DND-41 (cell line): ENCODE measurements at regions not wholly inside any gene's neighbourhood (a gene's known extent, or its start where the extent isn't known, plus 50 kb on each side); places are given as distances from the start of the nearest gene placed in this dataset.

Experiments
- ATAC-seq: fragments of 200-7000 bp; cut with Tn5 transposase; 3 replicates; pipeline ENCODE4 v1.9.1; 2021; ENCODE audit warnings: low read depth; ENCODE audit not compliant: insufficient read depth
- DNase-seq: peaks from one replicate; pipeline ENCODE4 v3.0.0-alpha.2; 2020
- H2AFZ ChIP-seq: 2 replicates; pipeline ENCODE4 v1.6.0; 2012; ENCODE audit warnings: low read depth, low read length
- H3K27ac ChIP-seq: 2 replicates; pipeline ENCODE4 v1.5.1; 2012; ENCODE audit warnings: low read length, inconsistent platforms
- H3K27me3 ChIP-seq: fragments of 200-600 bp; sonication (generic); 2 replicates; pipeline ENCODE4 v1.6.0; 2012; ENCODE audit warnings: low read length, mild to moderate bottlenecking, inconsistent platforms; ENCODE audit not compliant: insufficient read depth, poor library complexity
- H3K36me3 ChIP-seq: 2 replicates; pipeline ENCODE4 v1.5.1; 2012; ENCODE audit warnings: low read length, inconsistent platforms; ENCODE audit not compliant: insufficient read depth
- H3K4me1 ChIP-seq: 2 replicates; pipeline ENCODE4 v1.5.1; 2012; ENCODE audit warnings: mild to moderate bottlenecking, low read length; ENCODE audit not compliant: insufficient read depth
- H3K4me2 ChIP-seq: 2 replicates; pipeline ENCODE4 v1.6.0; 2012; ENCODE audit warnings: mild to moderate bottlenecking, moderate library complexity, low read length, inconsistent platforms; ENCODE audit not compliant: insufficient read depth
- H3K4me3 ChIP-seq, 2 experiments: fragments of 200-600 bp in 1 of 2; shearing (Covaris generic) in 1 of 2; 2 replicates each; pipeline ENCODE4 v1.5.1; 2012 to 2016; ENCODE audit warnings: inconsistent platforms in 2 of 2, low read length in 2 of 2, mild to moderate bottlenecking in 2 of 2, low read depth in 1 of 2, moderate library complexity in 1 of 2
- H3K79me2 ChIP-seq: 2 replicates; pipeline ENCODE4 v1.6.0; 2012; ENCODE audit warnings: low read length, inconsistent platforms; ENCODE audit not compliant: insufficient read depth
- H3K9ac ChIP-seq: 2 replicates; pipeline ENCODE4 v1.6.0; 2012; ENCODE audit warnings: low read depth, mild to moderate bottlenecking, inconsistent platforms, low read length, moderate library complexity
- H3K9me3 ChIP-seq: 2 replicates; pipeline ENCODE4 v1.5.1; 2012; ENCODE audit warnings: low read length, moderate library complexity, mild to moderate bottlenecking, inconsistent platforms; ENCODE audit not compliant: insufficient read depth, severe bottlenecking
- H4K20me1 ChIP-seq: 2 replicates; pipeline ENCODE4 v1.6.0; 2012; ENCODE audit warnings: low read length; ENCODE audit not compliant: insufficient read depth
- EZH2 ChIP-seq: IDR thresholded peaks from 3 replicates; pipeline ENCODE4 v1.6.1; 2012; ENCODE audit warnings: borderline replicate concordance, low read depth, mild to moderate bottlenecking, moderate library complexity, low read length, inconsistent platforms; ENCODE audit not compliant: severe bottlenecking
- TF ChIP-seq, protein P1 (sequence below): IDR thresholded peaks from 2 replicates; pipeline ENCODE4 v1.5.1; 2012; ENCODE audit warnings: borderline replicate concordance, low read length, moderate library complexity, mild to moderate bottlenecking; ENCODE audit not compliant: poor library complexity, severe bottlenecking; ENCODE audit errors: extremely low read depth

DNA sequence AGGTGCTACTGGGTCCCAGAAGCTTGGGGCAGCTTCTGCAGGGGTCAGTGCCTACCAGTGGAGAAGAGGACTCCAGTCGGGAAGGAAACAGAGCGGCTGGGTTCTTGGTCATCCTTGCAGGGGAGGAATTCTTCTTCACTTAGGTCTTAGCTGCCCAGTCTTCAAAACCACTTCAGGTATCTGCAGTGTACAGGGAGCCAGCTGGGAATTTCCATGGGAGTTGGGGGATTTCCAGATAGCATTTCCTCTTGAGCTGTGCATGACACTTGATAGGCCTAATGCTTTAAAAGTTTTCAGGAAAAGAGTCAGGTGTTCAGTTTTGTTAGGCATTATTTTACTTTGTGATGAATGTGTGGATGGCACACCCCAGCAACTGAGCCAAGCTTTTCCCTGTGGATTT is 58.1 kb upstream of the ENPP6 start:
- ATAC-seq (no peak), DNase-seq (no peak)
- H2AFZ ChIP-seq: no peak overlapping the region
- H3K4me1 ChIP-seq: no peaks in the 10 kb centered on the region
- no peak overlapping the region for H3K9ac ChIP-seq
- peaks cover 4% of the 10 kb centered on the region for H3K27me3 ChIP-seq
- no peaks in the 10 kb centered on the region for H3K9me3 ChIP-seq
- H3K27ac ChIP-seq: no peak overlapping the region
- H3K79me2 ChIP-seq: no peaks in the 10 kb centered on the region
- H3K4me2 ChIP-seq: no peak overlapping the region
- TF ChIP-seq, protein P1, sequence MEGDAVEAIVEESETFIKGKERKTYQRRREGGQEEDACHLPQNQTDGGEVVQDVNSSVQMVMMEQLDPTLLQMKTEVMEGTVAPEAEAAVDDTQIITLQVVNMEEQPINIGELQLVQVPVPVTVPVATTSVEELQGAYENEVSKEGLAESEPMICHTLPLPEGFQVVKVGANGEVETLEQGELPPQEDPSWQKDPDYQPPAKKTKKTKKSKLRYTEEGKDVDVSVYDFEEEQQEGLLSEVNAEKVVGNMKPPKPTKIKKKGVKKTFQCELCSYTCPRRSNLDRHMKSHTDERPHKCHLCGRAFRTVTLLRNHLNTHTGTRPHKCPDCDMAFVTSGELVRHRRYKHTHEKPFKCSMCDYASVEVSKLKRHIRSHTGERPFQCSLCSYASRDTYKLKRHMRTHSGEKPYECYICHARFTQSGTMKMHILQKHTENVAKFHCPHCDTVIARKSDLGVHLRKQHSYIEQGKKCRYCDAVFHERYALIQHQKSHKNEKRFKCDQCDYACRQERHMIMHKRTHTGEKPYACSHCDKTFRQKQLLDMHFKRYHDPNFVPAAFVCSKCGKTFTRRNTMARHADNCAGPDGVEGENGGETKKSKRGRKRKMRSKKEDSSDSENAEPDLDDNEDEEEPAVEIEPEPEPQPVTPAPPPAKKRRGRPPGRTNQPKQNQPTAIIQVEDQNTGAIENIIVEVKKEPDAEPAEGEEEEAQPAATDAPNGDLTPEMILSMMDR: no peak
- no peak for TF ChIP-seq EZH2
- no peaks in the 10 kb centered on the region for H4K20me1 ChIP-seq
- H3K4me3 ChIP-seq: no peak overlapping the region
- H3K36me3 ChIP-seq: no peaks in the 10 kb centered on the region

DNA sequence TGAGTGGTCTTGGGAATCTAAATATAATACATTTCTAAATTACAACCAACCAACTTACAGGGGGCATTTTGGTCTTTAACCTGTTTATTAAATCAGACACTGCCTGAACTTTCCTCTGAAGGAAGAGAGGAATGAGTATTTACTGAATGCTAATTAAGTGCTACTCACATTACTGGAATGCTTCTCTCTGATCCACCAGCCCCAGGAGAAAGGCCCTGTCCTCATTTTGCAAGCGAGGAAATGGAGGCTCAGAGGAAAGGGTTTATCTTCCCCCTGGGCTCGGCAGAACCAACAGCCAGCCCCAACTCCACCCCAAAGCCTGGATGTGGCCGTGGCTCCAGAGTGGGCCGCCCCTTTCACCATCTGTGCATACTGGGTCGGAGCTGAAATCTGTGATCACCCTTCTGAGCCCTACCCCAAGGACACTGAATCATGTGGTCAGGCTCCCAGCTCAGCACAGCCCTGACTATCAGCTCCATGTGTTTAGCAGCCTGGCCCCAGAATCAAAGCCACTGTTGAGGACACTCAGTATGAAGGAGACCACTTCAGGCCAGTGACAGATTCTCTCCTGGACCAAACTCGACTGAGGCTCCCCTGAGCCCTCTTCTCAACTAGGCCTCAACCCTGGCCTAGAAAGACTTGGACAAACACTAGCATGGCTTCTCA is 56.7 kb upstream of the ENPP6 start:
- Histone ChIP-seq H3K4me3 (no peak overlapping the region), H4K20me1 (no peaks in the 10 kb centered on the region), H3K27me3 (peaks cover 4% of the 10 kb centered on the region), H3K27ac (no peak overlapping the region), H3K79me2 (no peaks in the 10 kb centered on the region), H3K4me2 (no peak overlapping the region), H3K4me1 (no peaks in the 10 kb centered on the region), H3K9me3 (no peaks in the 10 kb centered on the region), H3K36me3 (no peaks in the 10 kb centered on the region), H2AFZ (no peak overlapping the region), H3K9ac (no peak overlapping the region)
- DNase-seq (no peak), ATAC-seq (no peak)
- TF ChIP-seq, protein P1: no peak
- TF ChIP-seq EZH2: no peak

DNA sequence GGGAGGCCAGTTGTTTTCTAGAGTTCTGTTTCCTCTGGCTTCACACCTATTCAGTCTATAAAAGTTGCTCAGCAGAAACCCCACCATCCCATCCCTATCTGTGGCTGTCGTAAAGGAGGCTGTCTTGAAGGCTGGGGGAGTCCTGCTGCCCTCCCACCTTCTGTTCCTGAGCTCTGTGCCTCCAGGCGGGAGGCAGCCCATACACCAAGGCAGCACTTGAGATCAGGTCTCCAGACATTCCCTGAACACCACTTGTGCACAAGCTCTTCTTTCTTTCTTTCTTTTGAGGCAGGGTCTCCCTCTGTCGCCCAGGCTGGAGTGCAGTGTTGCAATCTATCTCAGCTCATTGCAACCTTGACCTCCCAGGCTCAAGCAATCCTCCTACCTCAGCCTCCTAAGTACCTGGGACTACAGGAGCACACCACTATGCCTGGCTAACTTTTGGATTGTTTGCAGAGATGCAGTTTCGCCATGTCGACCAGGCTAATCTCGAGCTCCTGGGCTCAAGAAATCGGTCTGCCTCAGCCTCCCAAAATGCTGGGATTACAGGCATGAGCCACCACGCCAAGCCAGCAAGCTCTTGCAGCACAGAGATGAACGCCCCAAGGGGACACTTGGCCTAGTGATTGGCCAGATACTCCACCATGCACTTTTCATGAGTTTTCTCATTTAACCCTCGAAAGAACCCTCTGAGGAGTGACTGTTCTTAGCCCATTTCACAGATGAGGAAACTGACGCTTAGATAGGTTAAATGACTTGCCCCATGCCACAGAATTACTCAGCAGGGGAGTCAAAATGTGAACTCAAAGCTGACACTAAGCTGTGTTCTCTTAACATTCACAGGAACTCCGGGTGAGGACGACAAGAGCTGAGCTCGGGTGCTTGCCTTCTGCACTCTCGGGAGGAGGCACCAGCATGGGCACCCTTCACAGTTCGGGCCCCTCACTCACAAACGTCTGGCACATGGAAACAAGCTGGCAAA is 55.8 kb upstream of the ENPP6 start:
- H3K9me3 ChIP-seq: no peaks in the 10 kb centered on the region
- no peak overlapping the region for H3K4me2 ChIP-seq
- no peaks in the 10 kb centered on the region for H3K36me3 ChIP-seq
- H3K27me3 ChIP-seq: peaks cover 4% of the 10 kb centered on the region
- H3K9ac ChIP-seq: no peak overlapping the region
- H2AFZ ChIP-seq: no peak overlapping the region
- no peaks in the 10 kb centered on the region for H3K4me1 ChIP-seq
- DNase-seq (no peak), ATAC-seq (no peak)
- no peak overlapping the region for H3K4me3 ChIP-seq
- TF ChIP-seq, protein P1: no peak
- TF ChIP-seq EZH2: no peak
- no peaks in the 10 kb centered on the region for H4K20me1 ChIP-seq
- H3K79me2 ChIP-seq: no peaks in the 10 kb centered on the region
- no peak overlapping the region for H3K27ac ChIP-seq
